HG03139 (cell line): ENCODE measurements at regions not wholly inside any gene's neighbourhood (a gene's known extent, or its start where the extent isn't known, plus 50 kb on each side); places are given as distances from the start of the nearest gene placed in this dataset.

ENCODE experiments used
- ATAC-seq: cut with Tn5 transposase; IDR thresholded peaks from one replicate; pipeline ENCODE4 v1.9.1; 2021; ENCODE audit not compliant: unreplicated experiment

DNA sequence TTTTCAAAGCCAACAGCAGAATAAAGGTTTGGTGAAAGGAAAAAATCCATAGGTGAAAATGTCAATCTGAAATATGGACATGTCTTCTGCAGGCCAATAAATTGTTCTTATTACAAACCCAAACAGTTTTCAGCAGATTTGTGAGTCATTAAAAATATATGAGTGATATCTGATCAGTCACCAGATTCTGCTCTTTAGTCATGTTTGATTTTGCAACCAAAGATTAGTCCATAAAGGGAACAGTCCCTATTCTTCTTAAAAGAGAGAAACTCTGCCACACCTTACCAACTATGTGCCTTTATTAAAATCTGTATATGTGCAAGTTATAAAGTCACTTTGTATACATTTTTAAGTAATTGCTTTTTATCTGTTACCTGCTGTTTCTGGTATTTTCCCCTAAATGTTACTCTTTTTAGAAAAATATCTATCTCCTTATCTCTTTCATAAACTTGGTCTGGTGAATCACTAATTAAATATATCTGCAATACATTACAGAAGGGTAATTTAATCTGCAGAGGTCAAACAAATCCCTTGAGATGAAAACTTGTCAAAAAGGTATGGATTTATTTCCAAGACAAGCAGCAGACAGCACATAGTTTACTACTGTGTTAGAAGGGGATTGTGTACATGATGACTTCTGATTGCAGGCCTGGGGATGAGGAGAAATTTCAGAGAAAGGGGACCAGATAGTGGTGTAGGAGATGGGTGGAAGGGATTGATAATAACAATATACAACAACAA is 322.9 kb upstream of the NWD2 start:
- ATAC-seq = no peak

GRCh38 chr4:36930562-36931111 is 313.9 kb upstream of the NWD2 start:
- ATAC-seq = no peak

DNA sequence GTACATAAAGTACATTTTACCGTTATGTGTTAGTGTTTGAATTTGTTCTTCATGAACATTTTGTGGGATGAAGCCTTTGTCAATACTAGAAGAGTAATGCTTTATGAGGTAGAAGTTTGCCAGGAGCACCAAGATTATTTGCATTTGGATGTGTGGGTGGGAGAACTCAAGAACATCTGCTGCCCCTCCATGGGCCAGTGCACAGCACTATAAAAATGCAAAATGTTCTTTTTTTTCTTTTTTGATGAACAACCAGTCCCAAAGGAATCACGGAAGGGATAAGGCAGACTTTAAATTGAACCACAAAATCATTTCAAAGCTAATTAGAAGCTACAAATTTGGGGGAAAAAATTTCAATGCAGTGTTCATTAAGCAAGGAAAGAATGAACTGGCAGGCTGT is 300.3 kb upstream of the NWD2 start:
- ATAC-seq = no peak

DNA sequence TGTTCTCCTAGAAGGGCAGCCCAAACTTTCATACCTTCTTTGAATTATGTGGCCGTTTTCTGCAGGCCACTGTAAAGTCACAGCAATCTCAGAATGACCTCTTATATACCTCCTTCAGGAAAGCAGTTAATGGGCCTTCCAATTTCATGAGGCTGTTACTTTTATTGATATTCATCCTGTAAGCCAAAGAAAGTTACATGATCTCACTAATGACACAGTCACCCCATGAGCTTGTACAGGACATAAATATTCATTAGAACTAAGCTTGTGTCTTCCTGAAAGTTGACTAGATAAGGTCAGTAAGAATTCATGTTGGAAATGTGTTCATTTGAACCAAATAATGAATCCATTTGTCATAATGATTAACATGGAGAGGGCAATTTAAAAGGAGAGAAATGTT is 283.1 kb upstream of the NWD2 start:
- no peak for ATAC-seq

DNA sequence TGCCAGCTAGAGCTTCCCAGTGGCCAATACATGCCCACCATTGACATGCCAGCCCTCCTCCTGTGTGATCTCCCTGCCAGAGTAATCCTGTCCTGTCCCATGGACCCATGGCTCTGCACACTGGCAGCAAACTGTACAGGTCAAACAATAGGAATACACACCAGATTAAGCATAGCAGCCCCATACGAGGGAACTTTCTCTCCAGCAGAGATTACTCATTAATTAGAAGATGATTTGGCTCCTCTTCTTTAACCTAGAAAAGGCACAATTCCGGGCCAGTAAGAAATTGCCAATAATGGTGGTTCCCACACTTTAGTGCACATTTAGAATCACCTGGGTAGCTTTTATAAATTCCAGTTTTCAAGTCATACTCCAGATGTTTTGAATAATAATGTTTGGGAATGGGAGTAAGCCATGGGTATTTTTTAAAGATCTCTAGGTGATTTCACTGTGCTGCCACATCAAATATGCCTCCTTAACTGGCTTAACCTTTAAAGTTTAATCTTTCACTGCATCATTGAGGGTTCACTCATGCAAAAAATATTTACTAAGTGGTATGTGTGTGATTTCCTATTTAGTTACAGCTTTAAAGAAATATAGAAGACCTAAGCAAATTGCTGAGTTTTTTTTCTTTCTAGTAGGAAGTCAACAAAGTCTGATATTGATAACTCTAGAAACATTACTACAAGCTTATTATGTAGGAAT is 277.6 kb upstream of the NWD2 start:
- no peak for ATAC-seq

DNA sequence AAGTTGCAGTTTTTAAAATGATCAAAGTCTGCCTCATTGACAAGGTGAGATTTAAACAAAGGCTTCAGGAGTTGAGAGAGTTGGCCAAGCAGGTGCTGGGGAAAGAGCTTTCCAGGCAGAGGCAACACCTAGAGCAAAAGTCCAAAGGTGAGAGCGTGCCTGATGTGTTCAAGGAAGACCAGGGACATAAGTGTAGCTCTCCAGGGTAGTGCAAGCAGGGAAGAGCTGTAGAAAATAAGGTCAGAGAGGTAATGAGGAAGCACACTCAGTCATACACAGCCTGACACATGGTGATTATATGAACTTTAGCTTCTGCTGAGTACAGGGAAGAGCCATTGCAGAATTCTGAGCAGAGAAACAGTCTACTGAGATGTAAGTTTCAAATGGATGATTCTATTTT is 265.0 kb upstream of the NWD2 start:
- ATAC-seq = no peak

DNA sequence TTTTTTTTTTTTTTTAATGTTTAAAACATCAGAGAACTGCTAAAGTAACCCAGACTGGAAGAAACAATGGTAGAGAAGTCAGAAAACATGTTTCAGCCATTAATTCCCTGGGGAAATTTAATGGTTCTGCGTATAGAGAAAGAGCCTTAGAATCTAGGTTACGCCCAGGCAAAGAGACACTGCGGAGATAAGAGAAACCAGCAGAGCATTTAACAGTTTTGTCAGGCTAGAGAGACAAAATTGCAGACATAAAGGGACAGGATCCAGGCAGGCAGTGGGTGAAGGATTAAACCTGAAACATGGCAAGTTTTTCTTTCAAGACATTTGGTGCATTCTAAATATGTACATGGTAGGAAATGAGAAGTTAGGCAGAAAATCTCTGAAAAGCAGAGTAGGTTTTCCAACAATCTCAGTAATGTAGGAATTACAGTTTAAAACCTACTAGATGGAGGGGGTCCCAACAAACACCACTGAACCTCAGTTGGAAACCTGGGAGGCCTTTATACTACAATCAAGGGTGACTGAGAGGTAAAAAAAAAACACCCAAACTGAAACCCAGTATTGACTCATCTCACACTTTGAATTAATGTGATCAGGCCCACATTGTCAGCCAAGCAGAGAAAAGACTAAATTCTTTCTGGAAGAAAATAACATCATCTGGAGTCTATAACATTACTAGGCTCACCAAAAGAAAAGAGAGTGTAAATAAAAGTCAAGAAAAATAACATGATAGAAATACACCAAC is 254.2 kb upstream of the NWD2 start:
- ATAC-seq = no peak

- ATAC-seq = no peak
These were observed 246.8 kb upstream of the NWD2 start for GRCh38 chr4:36997727-36998126.

- ATAC-seq = no peak
These were observed 244.3 kb upstream of the NWD2 start for GRCh38 chr4:37000281-37000680.

GRCh38 chr4:37001688-37002436 is 242.7 kb upstream of the NWD2 start:
- ATAC-seq = no peak

GRCh38 chr4:37002625-37003024 is 241.9 kb upstream of the NWD2 start:
- no peak for ATAC-seq

DNA sequence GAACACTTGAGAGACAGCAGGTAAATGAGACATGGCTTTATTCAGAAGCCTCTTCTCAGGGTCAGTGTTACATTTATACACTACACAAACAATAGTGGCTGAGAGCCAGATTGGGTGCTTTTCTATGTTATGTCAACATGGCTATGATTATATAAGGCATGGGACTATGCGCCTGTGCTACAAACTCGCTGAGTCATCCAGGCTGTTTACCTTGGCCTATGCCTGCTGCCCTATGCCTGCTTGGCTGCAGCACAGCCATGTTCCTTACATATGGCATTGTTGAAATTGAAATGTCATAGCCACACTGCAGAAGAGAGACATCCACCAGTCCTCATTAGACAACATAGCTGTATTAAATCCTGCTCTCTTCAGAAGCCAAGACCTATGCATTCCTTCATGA is 236.3 kb upstream of the NWD2 start:
- no peak for ATAC-seq

GRCh38 chr4:37014584-37014983 is 230.0 kb upstream of the NWD2 start:
- no peak for ATAC-seq

- no peak for ATAC-seq
These were observed 229.2 kb upstream of the NWD2 start for GRCh38 chr4:37015391-37015790.

- ATAC-seq = no peak
These were observed 221.0 kb upstream of the NWD2 start for GRCh38 chr4:37023504-37023903.

- ATAC-seq = no peak
These were observed 220.5 kb upstream of the NWD2 start for GRCh38 chr4:37023996-37024395.

DNA sequence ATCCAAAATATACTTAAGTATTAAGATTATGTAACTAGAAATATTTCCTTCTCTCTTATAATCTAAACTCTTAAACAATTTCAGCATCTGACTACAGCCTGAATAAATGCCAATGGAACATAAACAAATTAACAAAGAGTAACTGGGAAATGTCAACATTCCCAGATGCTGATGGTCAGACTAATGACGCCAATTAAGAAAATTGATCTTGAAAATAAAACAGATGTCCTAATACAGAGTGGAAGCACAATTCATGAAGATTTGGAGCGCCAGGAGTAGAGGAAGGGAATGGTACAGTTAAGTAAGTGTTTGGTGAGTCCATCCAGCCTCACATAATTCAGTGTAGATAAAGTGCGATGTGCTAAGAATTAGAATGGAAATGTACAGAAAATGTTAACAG is 203.7 kb upstream of the NWD2 start:
- ATAC-seq = no peak

- ATAC-seq = no peak
These were observed 201.2 kb upstream of the NWD2 start for GRCh38 chr4:37043342-37043741.

GRCh38 chr4:37051111-37051510 is 193.4 kb upstream of the NWD2 start:
- ATAC-seq = no peak

DNA sequence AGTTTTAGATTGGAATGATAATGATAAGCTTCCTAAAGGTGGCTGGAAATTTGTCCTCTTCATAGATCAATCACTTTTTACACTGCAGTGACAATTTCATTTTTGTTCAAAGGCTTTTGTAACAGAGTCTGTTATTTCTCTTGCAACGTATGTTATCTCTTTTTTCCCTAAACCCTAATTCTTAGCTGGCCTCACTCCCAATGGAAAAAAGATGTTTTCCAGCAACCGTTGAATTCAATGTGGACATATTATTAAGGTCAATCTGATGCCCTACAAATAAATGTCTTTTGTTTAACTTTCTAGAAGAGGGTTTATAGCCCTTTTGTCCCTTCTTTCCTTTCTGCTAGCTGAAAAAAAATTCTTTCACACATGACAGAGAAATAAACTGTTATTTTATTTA is 192.7 kb upstream of the NWD2 start:
- no peak for ATAC-seq

DNA sequence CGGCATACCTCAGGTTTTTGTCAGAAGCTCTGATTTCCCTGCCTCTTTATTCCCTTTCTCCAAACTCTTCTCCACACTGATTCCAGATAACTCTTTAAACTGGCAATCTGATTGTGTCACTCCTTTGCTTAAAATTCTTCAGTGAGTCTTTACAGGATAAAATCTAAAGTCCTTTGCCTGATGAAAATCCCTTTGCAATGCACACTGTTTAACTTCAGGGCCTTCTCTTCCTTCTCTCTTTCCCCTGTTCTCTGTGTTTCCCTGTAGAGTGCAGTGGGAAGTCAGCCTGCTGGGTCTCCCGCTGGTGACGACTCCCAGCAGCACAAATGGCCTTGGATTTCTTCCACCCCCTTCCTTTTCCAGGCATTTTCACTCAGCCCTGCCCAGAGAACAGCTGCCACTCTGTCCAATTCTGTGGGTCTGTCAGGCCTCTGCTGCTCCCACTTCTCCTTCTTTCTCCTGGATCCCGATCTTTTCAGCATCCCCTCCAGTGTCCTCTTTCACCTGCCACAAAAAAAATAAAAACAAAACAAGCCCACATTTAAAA is 189.9 kb upstream of the NWD2 start:
- ATAC-seq = no peak
